H1 (cell line): ENCODE measurements at regions not wholly inside any gene's neighbourhood (a gene's known extent, or its start where the extent isn't known, plus 50 kb on each side); places are given as distances from the start of the nearest gene placed in this dataset.

ENCODE experiments used
- CTCF ChIA-PET: fragments of 300-600 bp; sonication (Branson Sonifier 250); formaldehyde crosslinking; loops from one replicate; lab custom pipeline; 2021; ENCODE audit not compliant: partially characterized antibody; lab: Charles Lee
- POLR2A ChIA-PET: fragments of 300-600 bp; sonication (Branson Sonifier 250); formaldehyde crosslinking; loops from one replicate; lab custom pipeline; 2021; ENCODE audit warnings: inconsistent platforms; ENCODE audit not compliant: partially characterized antibody; lab: Charles Lee
- DNase-seq, 2 experiments: peaks; one replicate each; pipeline versions ENCODE4 v3.0.0 to v3.0.0-alpha.2; 2010 to 2022; ENCODE audit warnings: low spot score in 2 of 2, low read depth in 1 of 2, mixed read lengths in 1 of 2
- FAIRE-seq: peaks from 2 replicates; lab custom pipeline; 2011; peaks lifted over from hg19 to GRCh38; lab: Jason Lieb, UNC
- H2AFZ ChIP-seq: 2 replicates; pipeline ENCODE4 v1.8.1; 2012; ENCODE audit warnings: low read length, inconsistent platforms
- H2AK5ac ChIP-seq: 2 replicates; pipeline ENCODE4 v1.6.1; 2013; ENCODE audit warnings: low read depth, low read length
- H2BK120ac ChIP-seq: replicated peaks from 2 replicates; pipeline ENCODE3; 2013; ENCODE audit warnings: low read depth, low read length, inconsistent platforms
- H2BK12ac ChIP-seq: 2 replicates; pipeline ENCODE4 v1.6.1; 2013; ENCODE audit warnings: low read depth, low read length
- H2BK15ac ChIP-seq: 2 replicates; pipeline ENCODE4 v1.6.1; 2013; ENCODE audit warnings: low read length
- H2BK20ac ChIP-seq: 2 replicates; pipeline ENCODE4 v1.6.1; 2013; ENCODE audit warnings: low read length
- H2BK5ac ChIP-seq: 2 replicates; pipeline ENCODE4 v1.6.1; 2013; ENCODE audit warnings: low read depth, low read length
- H3K14ac ChIP-seq: 2 replicates; pipeline ENCODE4 v1.6.1; 2013; ENCODE audit warnings: inconsistent platforms; ENCODE audit not compliant: insufficient read length
- H3K18ac ChIP-seq: 2 replicates; pipeline ENCODE4 v1.6.1; 2013; ENCODE audit warnings: low read length; ENCODE audit errors: extremely low read depth
- H3K23ac ChIP-seq: 2 replicates; pipeline ENCODE4 v1.6.1; 2013; ENCODE audit warnings: inconsistent platforms; ENCODE audit not compliant: insufficient read length
- H3K23me2 ChIP-seq: 2 replicates; pipeline ENCODE4 v1.6.1; 2013; ENCODE audit warnings: low read depth, low read length
- H3K27ac ChIP-seq: 2 replicates; pipeline ENCODE4 v1.6.1; 2011; ENCODE audit warnings: low read depth, low read length, inconsistent platforms
- H3K27me3 ChIP-seq, 4 experiments: replicated peaks in 1 of 4; 1 replicate in 1 of 4; 2 replicates in 3 of 4; pipeline versions ENCODE4 v1.6.1 to v1.8.1; 2011 to 2013; ENCODE audit warnings: low read length in 3 of 4, mild to moderate bottlenecking in 3 of 4, inconsistent platforms in 2 of 4, mixed read lengths in 2 of 4, moderate library complexity in 1 of 4; ENCODE audit not compliant: control insufficient read depth in 3 of 4, insufficient read depth in 3 of 4; ENCODE audit errors: extremely low read depth in 1 of 4
- H3K36me3 ChIP-seq, 4 experiments: 2 replicates each; pipeline versions ENCODE4 v1.6.1 to v1.8.1; 2011 to 2013; ENCODE audit warnings: mild to moderate bottlenecking in 4 of 4, low read length in 3 of 4, moderate library complexity in 2 of 4, control low read depth in 1 of 4, inconsistent platforms in 1 of 4; ENCODE audit not compliant: insufficient read depth in 4 of 4, control insufficient read depth in 2 of 4
- H3K4ac ChIP-seq: replicated peaks from 2 replicates; pipeline ENCODE3; 2013; ENCODE audit warnings: low read length, low read depth, mixed read lengths, inconsistent platforms; ENCODE audit not compliant: insufficient read length
- H3K4me1 ChIP-seq, 4 experiments: replicated peaks in 1 of 4; 1 replicate in 1 of 4; 2 replicates in 3 of 4; pipeline versions ENCODE4 v1.6.1 to v1.8.1; 2011 to 2013; ENCODE audit warnings: low read length in 3 of 4, inconsistent platforms in 2 of 4, mixed read lengths in 1 of 4; ENCODE audit not compliant: insufficient read depth in 4 of 4, control insufficient read depth in 3 of 4
- H3K4me2 ChIP-seq, 2 experiments: 2 replicates each; pipeline versions ENCODE4 v1.6.1 to v1.8.1; 2011 to 2013; ENCODE audit warnings: low read depth in 2 of 2, low read length in 2 of 2, control low read depth in 1 of 2, inconsistent platforms in 1 of 2, mild to moderate bottlenecking in 1 of 2; ENCODE audit not compliant: insufficient read depth in 1 of 2
- H3K4me3 ChIP-seq, 4 experiments: fragments of 200-600, 300-600 bp in 1 of 4; sonication (generic), shearing (Covaris generic), sonication (Bioruptor Twin) in 1 of 4; 2 replicates each; pipeline versions ENCODE4 v1.5.1 to v1.8.1; 2011 to 2016; ENCODE audit warnings: low read length in 4 of 4, low read depth in 3 of 4, control low read depth in 2 of 4, inconsistent platforms in 2 of 4, mild to moderate bottlenecking in 2 of 4, mixed read lengths in 1 of 4, moderate library complexity in 1 of 4; ENCODE audit not compliant: insufficient read depth in 2 of 4; ENCODE audit errors: extremely low read depth in 1 of 4
- H3K56ac ChIP-seq: replicated peaks from 2 replicates; pipeline ENCODE3; 2013; ENCODE audit warnings: low read depth, mild to moderate bottlenecking, mixed read lengths, low read length, inconsistent platforms; ENCODE audit not compliant: insufficient read length
- H3K79me1 ChIP-seq: 2 replicates; pipeline ENCODE4 v1.6.1; 2013; ENCODE audit warnings: low read depth, low read length, control low read depth
- H3K79me2 ChIP-seq, 2 experiments: 2 replicates each; pipeline versions ENCODE4 v1.6.1 to v1.8.1; 2012 to 2013; ENCODE audit warnings: low read length in 2 of 2, mild to moderate bottlenecking in 2 of 2, inconsistent platforms in 1 of 2; ENCODE audit not compliant: insufficient read depth in 2 of 2, control insufficient read depth in 1 of 2
- H3K9ac ChIP-seq, 4 experiments: replicated peaks in 1 of 4; 1 replicate in 1 of 4; 2 replicates in 3 of 4; pipeline versions ENCODE4 v1.6.1 to v1.8.1; 2011 to 2013; ENCODE audit warnings: low read depth in 3 of 4, low read length in 3 of 4, control low read depth in 2 of 4, mild to moderate bottlenecking in 2 of 4, moderate library complexity in 2 of 4, inconsistent platforms in 1 of 4; ENCODE audit errors: extremely low read depth in 1 of 4
- H3K9me3 ChIP-seq, 2 experiments: 2 replicates each; pipeline versions ENCODE4 v1.6.1 to v1.8.1; 2012 to 2013; ENCODE audit warnings: mild to moderate bottlenecking in 2 of 2, moderate library complexity in 2 of 2, control low read depth in 1 of 2, inconsistent platforms in 1 of 2, low read depth in 1 of 2, low read length in 1 of 2, mixed read lengths in 1 of 2; ENCODE audit not compliant: insufficient read depth in 2 of 2
- H4K20me1 ChIP-seq, 2 experiments: replicated peaks in 1 of 2; 2 replicates each; pipeline versions ENCODE3 to v1.8.1; 2011 to 2013; ENCODE audit warnings: inconsistent platforms in 2 of 2, low read length in 2 of 2, mild to moderate bottlenecking in 1 of 2; ENCODE audit not compliant: insufficient read depth in 2 of 2, control insufficient read depth in 1 of 2
- H4K5ac ChIP-seq: 2 replicates; pipeline ENCODE4 v1.6.1; 2013; ENCODE audit warnings: low read length, low read depth, mixed read lengths, inconsistent platforms; ENCODE audit not compliant: insufficient read length
- H4K8ac ChIP-seq: 2 replicates; pipeline ENCODE4 v1.8.0; 2013; ENCODE audit warnings: mild to moderate bottlenecking, moderate library complexity, low read length, inconsistent platforms; ENCODE audit not compliant: insufficient read depth; ENCODE audit errors: extremely low read depth
- H4K91ac ChIP-seq: replicated peaks from 2 replicates; pipeline ENCODE3; 2013; ENCODE audit warnings: low read length, mixed read lengths, inconsistent platforms; ENCODE audit not compliant: insufficient read length
- HDAC6 ChIP-seq: IDR thresholded peaks from one replicate; pipeline ENCODE4 v1.7.1; 2012; ENCODE audit warnings: low read depth, mild to moderate bottlenecking, inconsistent platforms, low read length, moderate library complexity
- WGBS, 2 experiments: shearing (Covaris generic) in 1 of 2; methylation state at CpG; one replicate each; pipeline versions ENCODE4 v1.1.6 to v1.1.7; 2013 to 2015; ENCODE audit warnings: low lambda C conversion rate in 2 of 2, mixed read lengths in 2 of 2, inconsistent platforms in 1 of 2, low coverage in 1 of 2, missing lambda C conversion rate in 1 of 2; ENCODE audit not compliant: insufficient replicate concordance in 2 of 2, insufficient coverage in 1 of 2, insufficient read length in 1 of 2; ENCODE audit errors: extremely low coverage in 1 of 2, missing lambda C conversion rate in 1 of 2; 5-methylcytosine and 5-hydroxymethylcytosine counted together

DNA sequence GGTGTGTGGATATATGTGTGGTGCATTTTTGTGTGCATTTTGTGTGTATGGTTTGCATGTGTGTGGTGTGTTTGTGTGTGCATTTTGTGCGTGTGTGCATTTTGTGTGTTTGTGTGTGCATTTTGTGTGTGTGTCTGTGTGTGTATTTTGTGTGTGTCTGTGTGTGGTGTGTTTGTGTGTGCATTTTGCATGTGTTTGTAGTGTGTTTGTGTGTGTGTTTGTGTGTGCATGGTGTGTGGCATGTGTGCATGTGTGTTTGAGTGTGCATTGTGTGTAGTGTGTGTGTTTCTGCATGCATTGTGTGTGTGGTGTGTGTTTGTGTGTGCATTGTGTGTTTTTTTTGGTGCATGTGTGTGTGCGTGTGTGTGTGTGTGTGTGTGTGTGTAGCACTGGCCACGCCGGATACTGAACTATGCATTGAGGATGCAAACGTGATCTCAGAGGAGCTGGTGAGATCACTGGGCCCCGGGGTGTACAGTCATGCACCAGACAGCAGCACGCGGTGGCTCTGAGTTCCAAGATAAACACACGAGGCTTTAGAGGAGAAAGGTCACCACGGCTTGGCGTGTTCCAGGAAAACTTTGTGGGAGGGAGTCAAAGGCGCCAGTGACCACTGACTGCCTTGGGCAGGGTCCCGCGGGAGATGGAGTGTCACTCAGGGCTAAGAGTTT, 106.6 kb upstream of the SHH start:
- Histone ChIP-seq H4K8ac (peak overlapping the region; percentile 90), H2BK20ac (no peak overlapping the region), H3K4me2 (no peak overlapping the region), H3K9ac (no peak overlapping the region), H3K23ac (no peak overlapping the region), H3K23me2 (peaks cover 6% of the 10 kb centered on the region; the same call in 1 of the 2 replicates), H3K4me1 (peaks cover 0 to 9% (median 6%) of the 10 kb centered on the region in 4 experiments; a peak in 4 of 7 replicates), H3K79me1 (peaks cover 3% of the 10 kb centered on the region; the same call in 1 of the 2 replicates), H3K27ac (no peak overlapping the region), H3K4me3 (no peak overlapping the region), H2BK5ac (no peak overlapping the region; the same call in 1 of the 2 replicates), H3K56ac (peak overlapping the region; percentile 90), H2BK12ac (peak overlapping the region; percentile 55; the same call in 1 of the 2 replicates), H3K36me3 (no peaks in the 10 kb centered on the region), H3K18ac (no peak overlapping the region), H2BK15ac (0 out of 2 replicates have a peak overlapping the region, but pooled peaks have one; percentile 40), H4K20me1 (peaks cover 0 to 5% of the 10 kb centered on the region in 2 experiments), H2AFZ (no peak overlapping the region), H4K91ac (no peak overlapping the region), H3K14ac (no peak overlapping the region), H3K9me3 (no peaks in the 10 kb centered on the region), H3K4ac (peak overlapping the region; percentile 33), H2AK5ac (0 out of 2 replicates have a peak overlapping the region, but pooled peaks have one; percentile 49), H2BK120ac (no peak overlapping the region), H3K79me2 (no peaks in the 10 kb centered on the region), H3K27me3 (no peaks in the 10 kb centered on the region), H4K5ac (no peak overlapping the region)
- 89% methylated on average over 14 of the region's 14 CpGs; no CpG with 5 or more reads in 1 of the 2 experiments for WGBS, 2 experiments
- POLR2A ChIA-PET: no interaction called here
- FAIRE-seq: no peak
- TF ChIP-seq HDAC6: no peak
- DNase-seq: no peak
- CTCF ChIA-PET: no interaction called here
